ENCODE measurements at regions not wholly inside any gene's neighbourhood (a gene's known extent, or its start where the extent isn't known, plus 50 kb on each side); places are given as distances from the start of the nearest gene placed in this dataset.

DNA sequence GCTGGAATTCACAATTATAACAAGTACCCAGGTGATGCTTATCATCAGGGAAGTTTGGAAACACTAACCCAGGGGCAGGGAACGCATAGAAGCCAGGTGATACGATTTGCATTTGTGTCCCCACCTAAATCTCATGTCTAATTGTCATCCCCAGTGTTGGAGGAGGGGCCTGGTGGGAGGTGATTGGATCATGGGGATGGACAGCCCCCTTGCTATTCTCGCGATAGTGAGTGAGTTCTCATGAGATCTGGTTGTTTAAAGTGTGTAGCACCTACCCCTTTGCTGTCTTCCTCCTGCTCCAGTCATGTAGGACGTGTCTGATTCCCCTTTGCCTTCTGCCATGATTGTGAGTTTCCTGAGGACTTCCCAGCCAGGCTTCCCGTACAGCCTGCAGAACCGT, 276.3 kb downstream of the UTP18 start:
- Histone ChIP-seq H3K4me3 (ENCODE audit: low read depth, low read length) (no peak overlapping the region), H3K9me3 (ENCODE audit: control insufficient read depth, low read length) (no peaks in the 10 kb centered on the region), H3K4me1 (peaks cover 16% of the 10 kb centered on the region), H2AFZ (no peak overlapping the region), H3K4me2 (ENCODE audit: low read length) (no peak overlapping the region), H3K27ac (no peak overlapping the region), H3K36me3 (ENCODE audit: control insufficient read depth, insufficient read depth, low read length) (no peaks in the 10 kb centered on the region), H3K27me3 (ENCODE audit: control insufficient read depth, insufficient read depth, low read length) (no peaks in the 10 kb centered on the region), H3K79me2 (no peaks in the 10 kb centered on the region), H3K9ac (no peak overlapping the region)
- TF ChIP-seq CTCF (IDR thresholded peaks at IDR 0.05) = no peak

DNA sequence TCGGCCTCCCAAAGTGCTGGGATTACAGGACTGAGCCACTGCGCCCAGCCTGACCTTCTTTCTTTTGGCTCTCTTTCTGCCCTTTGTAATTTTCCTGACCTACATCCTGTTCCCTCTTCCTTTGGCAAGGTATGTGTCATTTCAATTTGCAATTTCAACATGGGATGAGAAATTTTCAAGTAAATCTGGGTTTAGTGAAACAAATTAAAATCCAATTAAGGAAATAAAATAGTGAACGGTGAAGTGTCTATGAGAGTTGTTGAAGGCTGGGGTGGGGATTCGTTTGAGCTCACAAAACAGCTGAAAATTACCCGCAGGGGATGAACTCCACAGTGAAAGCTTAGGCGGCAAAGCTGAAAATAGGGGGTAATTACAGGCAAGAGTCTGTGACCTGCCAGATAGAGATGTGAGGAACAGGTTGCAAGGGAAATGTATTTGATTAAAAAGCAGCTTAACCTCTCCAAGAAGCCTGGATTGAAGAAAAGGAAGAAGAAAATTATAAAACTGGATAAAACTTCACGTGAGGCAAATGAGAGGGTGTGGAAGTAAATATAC, 277.7 kb downstream of the UTP18 start:
- Histone ChIP-seq H3K27ac (no peak overlapping the region), H3K27me3 (ENCODE audit: control insufficient read depth, insufficient read depth, low read length) (no peaks in the 10 kb centered on the region), H3K9ac (no peak overlapping the region), H3K36me3 (ENCODE audit: control insufficient read depth, insufficient read depth, low read length) (no peaks in the 10 kb centered on the region), H3K4me3 (ENCODE audit: low read depth, low read length) (no peak overlapping the region), H2AFZ (no peak overlapping the region), H3K9me3 (ENCODE audit: control insufficient read depth, low read length) (no peaks in the 10 kb centered on the region), H3K79me2 (no peaks in the 10 kb centered on the region), H3K4me1 (peaks cover 12% of the 10 kb centered on the region), H3K4me2 (ENCODE audit: low read length) (no peak overlapping the region)
- TF ChIP-seq CTCF (IDR thresholded peaks at IDR 0.05) = no peak

GRCh38 chr17:51540151-51540550, 279.8 kb downstream of the UTP18 start:
- Histone ChIP-seq H3K4me3 (ENCODE audit: low read depth, low read length) (no peak overlapping the region), H3K79me2 (no peaks in the 10 kb centered on the region), H3K27ac (no peak overlapping the region), H3K9me3 (ENCODE audit: control insufficient read depth, low read length) (no peaks in the 10 kb centered on the region), H3K4me2 (ENCODE audit: low read length) (no peak overlapping the region), H3K27me3 (ENCODE audit: control insufficient read depth, insufficient read depth, low read length) (no peaks in the 10 kb centered on the region), H3K36me3 (ENCODE audit: control insufficient read depth, insufficient read depth, low read length) (no peaks in the 10 kb centered on the region), H2AFZ (no peak overlapping the region), H3K9ac (no peak overlapping the region), H3K4me1 (peaks cover 2% of the 10 kb centered on the region)
- TF ChIP-seq CTCF (IDR thresholded peaks at IDR 0.05) = peak; percentile 12

DNA sequence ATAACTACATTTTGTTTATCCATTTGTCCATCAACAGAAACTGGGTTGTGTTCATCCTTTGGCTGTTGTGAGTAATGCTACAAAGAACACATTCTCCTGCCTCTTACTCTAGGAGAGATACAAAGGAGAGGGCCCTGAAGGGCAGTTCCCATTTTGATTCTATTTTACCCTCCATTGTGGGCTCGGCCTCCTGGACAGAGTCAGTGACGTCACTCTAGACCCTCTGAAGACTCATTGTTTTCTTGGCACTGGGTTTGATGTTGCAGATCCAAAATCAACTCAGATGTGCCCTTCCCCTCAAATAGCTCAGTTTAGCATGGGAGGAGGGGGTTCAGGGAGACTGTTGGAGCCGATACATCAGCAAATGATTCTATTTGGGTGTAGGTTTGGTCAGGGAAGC, 280.9 kb downstream of the UTP18 start:
- H3K27ac ChIP-seq = no peak overlapping the region
- TF ChIP-seq CTCF (IDR thresholded peaks at IDR 0.05) = no peak

DNA sequence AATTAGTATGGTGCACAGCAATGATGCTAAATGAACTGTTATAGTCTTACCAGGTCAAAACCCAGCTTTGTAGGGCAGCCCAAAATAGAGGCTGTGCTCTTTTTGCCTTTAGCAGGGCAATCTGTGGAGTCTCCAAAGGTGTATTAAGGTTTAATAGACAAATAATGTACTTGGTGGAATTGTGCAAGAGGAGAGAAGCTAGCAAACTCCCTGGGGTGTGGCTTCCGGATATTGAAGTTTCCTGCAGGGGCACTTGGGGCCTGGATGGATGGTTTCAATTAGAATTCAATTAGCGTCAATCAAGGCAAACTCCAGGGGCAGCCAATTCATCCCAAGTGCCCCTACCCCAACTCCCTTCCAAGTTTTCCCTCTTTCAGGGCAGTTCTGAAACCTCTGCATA, 285.8 kb downstream of the UTP18 start:
- Histone ChIP-seq H3K4me1 (no peaks in the 10 kb centered on the region), H3K4me3 (ENCODE audit: low read depth, low read length) (no peak overlapping the region)
- TF ChIP-seq CTCF (IDR thresholded peaks at IDR 0.05) = no peak

More for the DNA sequence above, 280.9 kb downstream of the UTP18 start:
- no peaks in the 10 kb centered on the region for H3K27me3 ChIP-seq (ENCODE audit: control insufficient read depth, insufficient read depth, low read length)
- no peaks in the 10 kb centered on the region for H3K36me3 ChIP-seq (ENCODE audit: control insufficient read depth, insufficient read depth, low read length)
- no peak overlapping the region for H3K4me2 ChIP-seq (ENCODE audit: low read length)
- no peaks in the 10 kb centered on the region for H3K9me3 ChIP-seq (ENCODE audit: control insufficient read depth, low read length)
- no peak overlapping the region for H3K9ac ChIP-seq
- no peaks in the 10 kb centered on the region for H3K4me1 ChIP-seq
- no peaks in the 10 kb centered on the region for H3K79me2 ChIP-seq
- H2AFZ ChIP-seq = no peak overlapping the region
- no peak overlapping the region for H3K4me3 ChIP-seq (ENCODE audit: low read depth, low read length)

More for the DNA sequence above, 285.8 kb downstream of the UTP18 start:
- no peak overlapping the region for H3K27ac ChIP-seq
- no peaks in the 10 kb centered on the region for H3K79me2 ChIP-seq
- no peak overlapping the region for H2AFZ ChIP-seq
- H3K9ac ChIP-seq = no peak overlapping the region
- no peaks in the 10 kb centered on the region for H3K9me3 ChIP-seq (ENCODE audit: control insufficient read depth, low read length)
- H3K36me3 ChIP-seq (ENCODE audit: control insufficient read depth, insufficient read depth, low read length) = no peaks in the 10 kb centered on the region
- H3K27me3 ChIP-seq (ENCODE audit: control insufficient read depth, insufficient read depth, low read length) = no peaks in the 10 kb centered on the region
- no peak overlapping the region for H3K4me2 ChIP-seq (ENCODE audit: low read length)

All from parathyroid adenoma (tissue), 2 donors.